Skin epidermis (tissue), 12 donors: ENCODE measurements at regions not wholly inside any gene's neighbourhood (a gene's known extent, or its start where the extent isn't known, plus 50 kb on each side); places are given as distances from the start of the nearest gene placed in this dataset.

Experiments used
- H3K27ac ChIP-seq, 21 experiments: fragments of 200-600 bp; sonication (generic) in 11 of 21; one replicate each; pipeline ENCODE4 v1.5.0; 2020; ENCODE audit warnings: mild to moderate bottlenecking in 3 of 21, inconsistent platforms in 2 of 21, moderate library complexity in 2 of 21
- H3K4me3 ChIP-seq, 7 experiments: fragments of 200-600 bp; sonication (generic) in 2 of 7; one replicate each; pipeline ENCODE4 v1.5.0; 2020; ENCODE audit warnings: inconsistent platforms in 2 of 7, mild to moderate bottlenecking in 2 of 7, moderate library complexity in 1 of 7

DNA sequence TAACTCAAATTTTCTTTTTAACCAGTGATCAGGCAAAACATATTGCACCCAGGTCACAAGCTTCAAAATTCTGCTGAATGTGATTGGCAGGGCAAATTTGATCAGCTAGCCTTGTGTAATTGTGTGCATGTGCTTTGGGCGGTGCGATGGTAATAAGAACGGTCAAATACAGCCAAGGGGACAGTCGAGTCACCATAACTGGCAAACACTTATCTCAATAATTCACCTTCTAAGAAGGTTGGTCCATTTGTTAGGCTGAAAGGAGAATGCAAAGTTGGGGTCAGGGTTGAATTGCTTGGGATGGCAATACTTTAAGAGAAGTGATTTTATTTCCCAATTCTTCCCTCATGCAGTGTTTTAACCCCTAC is 302.4 kb upstream of the PDZRN3 start:
- no peak overlapping the region for H3K4me3 ChIP-seq
- no peak overlapping the region for H3K27ac ChIP-seq

DNA sequence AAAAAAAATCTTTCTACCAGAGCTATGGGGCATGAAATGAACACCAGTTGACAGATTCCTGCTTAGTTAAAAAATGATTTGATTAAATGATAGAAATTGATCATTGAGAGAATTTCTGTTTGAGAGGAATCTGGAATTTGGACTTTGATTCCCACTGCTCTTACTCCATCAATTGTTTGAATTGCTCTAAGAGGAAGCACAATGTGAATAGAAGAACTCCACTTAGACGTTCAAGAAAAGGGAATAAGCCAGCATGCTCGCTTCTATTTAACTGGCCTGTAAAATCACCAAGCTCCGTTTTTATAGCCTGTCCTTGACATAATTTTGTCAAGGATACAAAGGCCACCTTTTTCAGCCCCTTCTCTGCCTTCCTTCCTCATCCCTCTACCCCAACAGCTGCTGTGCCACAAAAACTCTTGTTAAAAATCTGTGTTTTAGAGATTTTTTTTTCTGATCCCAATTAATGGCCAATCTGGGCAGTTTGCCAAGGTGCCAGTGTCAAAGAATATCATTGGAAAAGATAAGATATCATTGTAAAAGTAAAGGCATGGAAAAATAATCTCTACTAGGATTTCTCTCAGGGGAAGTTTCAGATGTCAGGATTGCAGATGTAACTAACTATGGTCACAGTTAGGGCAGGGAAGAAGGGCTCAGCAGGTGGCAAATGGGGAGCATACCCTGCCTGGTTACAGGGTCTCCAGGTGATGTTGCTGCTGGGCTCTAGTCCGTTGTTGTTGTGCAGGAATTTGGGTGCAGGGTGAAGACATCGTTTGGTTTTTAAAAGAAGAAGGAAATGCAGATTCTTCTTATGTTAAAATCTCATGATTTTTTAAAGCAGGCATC is 301.8 kb upstream of the PDZRN3 start:
- no peak overlapping the region for H3K4me3 ChIP-seq
- no peak overlapping the region for H3K27ac ChIP-seq

DNA sequence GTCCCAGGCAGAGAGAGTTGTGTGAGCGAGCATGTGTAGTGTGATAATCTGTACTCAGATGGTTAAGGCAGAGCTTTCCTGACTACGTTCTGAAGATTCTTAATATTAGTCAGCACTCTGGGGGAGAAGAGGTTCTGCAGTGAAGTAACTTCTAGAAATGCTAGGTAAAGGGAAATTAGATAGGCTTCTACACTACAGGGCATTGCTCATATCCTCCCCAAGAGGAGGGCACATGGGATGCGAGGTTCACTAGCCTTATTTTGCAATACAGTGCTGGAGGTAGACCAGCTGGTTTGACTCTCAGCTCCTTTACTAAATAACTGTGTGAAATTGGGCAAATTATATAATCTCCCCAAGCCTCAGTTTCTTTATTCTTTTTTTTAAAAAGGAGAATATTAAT is 300.3 kb upstream of the PDZRN3 start:
- Histone ChIP-seq H3K27ac (no peak overlapping the region), H3K4me3 (no peak overlapping the region)

DNA sequence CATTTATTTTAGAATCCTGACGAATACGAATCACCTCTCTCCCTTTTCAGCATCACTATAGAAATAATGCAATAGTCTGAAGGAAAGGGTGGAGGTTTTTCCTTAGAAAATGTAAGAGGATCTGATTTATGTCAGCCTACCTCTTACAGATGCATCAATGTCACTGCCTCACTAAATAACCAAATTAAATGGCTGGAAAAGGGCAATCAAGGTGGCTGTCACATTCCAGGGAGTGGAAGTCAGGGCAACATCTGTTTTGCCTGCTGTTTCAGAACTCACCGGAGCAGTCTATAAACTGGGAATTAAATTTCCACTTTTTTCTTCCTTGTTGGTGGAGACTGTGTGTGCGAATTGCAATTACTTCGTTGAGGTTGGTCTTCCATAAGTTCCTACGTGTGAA is 299.3 kb upstream of the PDZRN3 start:
- no peak overlapping the region for H3K4me3 ChIP-seq

DNA sequence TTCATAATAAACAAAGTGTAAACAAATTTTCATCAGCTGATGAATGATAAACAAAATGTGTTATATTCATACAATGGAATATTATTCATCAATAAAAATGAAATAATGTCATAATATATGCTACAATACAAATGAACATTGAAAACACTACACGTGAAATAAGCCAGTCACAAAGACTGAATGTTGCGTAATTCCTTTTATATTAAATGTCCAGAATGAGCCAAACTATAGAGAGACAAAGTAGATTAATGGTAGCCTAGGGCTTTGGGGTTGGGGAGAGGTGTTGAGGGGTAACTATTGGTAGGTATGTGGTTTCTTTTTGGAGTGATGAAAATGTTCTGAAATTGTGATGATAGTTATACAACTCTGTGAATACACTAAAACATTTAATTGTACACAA is 292.9 kb upstream of the PDZRN3 start:
- Histone ChIP-seq H3K27ac (no peak overlapping the region), H3K4me3 (no peak overlapping the region)

More for the DNA sequence above, 299.3 kb upstream of the PDZRN3 start:
- H3K27ac ChIP-seq, result no peak overlapping the region

DNA sequence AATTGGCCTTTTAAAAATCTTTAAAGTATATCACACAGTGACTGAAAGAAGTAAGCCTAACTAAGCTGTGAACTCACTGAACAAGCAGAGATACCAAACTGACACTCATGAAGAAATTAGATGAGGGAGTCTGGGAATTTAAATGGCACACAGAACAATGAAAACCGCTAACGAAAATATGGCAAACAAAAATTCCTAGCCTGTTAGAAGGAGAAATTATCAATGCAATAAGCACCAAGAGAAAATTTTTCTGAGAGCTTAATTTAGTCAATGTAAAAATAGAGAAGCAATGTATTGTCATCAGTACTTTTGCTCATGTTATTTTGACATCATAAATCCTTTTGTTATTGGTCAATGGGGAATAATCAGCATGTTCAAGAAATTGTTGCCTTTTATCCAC is 291.1 kb upstream of the PDZRN3 start:
- Histone ChIP-seq H3K27ac (no peak overlapping the region), H3K4me3 (no peak overlapping the region)

DNA sequence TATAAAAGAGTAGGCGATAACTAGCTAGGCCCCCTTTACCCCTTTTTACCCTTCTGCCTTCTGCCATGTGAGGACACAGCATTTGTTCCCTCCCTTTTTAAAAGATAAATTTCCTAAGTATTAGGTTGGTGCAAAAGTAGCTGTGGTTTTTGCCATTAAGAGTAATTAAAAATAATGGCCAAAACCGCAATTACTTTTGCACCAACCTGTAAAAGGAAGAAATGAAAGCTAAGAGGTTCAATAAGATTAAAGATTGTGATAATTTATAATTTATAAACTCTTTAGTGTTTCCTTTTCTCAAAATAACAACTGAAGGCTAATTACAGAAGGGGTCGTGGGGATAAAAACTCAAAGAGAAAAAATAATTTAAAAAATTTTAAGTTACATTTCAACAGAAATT is 283.5 kb upstream of the PDZRN3 start:
- no peak overlapping the region for H3K27ac ChIP-seq

GRCh38 chr3:73901686-73902085 is 276.9 kb upstream of the PDZRN3 start:
- Histone ChIP-seq H3K27ac (no peak overlapping the region), H3K4me3 (no peak overlapping the region)

More for the DNA sequence above, 283.5 kb upstream of the PDZRN3 start:
- no peak overlapping the region for H3K4me3 ChIP-seq

DNA sequence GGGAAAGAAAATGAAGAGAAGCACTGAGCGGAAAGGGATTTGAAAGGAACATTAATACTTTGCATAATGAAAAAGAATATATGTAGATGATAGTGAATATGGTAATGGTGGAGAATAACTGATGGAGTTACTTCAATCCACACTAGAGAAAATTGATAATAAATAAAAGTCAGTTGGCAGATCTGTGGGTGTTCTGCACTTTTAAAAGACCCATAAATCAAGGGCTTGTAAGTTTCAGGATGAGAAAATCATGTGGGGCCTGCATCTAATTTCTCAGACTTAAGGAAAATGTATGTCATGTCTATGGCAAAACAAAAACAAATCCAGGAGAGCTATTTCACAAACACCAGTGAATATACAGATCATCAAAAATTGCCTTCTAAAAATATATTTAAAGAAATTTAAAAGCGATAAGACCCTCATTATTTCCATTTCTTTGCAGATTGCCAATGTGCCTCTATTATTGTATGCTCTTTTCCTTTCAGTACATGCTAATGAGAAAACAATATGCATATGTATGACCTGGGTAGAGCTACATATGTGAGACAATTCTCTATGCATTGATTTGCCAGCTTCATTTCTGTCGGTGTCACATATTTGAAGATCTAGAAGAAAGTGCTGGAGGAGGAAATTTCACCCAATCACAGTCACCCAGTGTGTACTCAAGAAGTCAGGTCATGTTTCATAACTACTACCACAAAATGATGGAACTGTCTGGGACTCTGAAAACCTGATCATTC is 269.9 kb upstream of the PDZRN3 start:
- Histone ChIP-seq H3K27ac (no peak overlapping the region), H3K4me3 (no peak overlapping the region)

- H3K4me3 ChIP-seq, result no peak overlapping the region
- no peak overlapping the region for H3K27ac ChIP-seq
Observed at GRCh38 chr3:73893089-73893488, 268.3 kb upstream of the PDZRN3 start.

DNA sequence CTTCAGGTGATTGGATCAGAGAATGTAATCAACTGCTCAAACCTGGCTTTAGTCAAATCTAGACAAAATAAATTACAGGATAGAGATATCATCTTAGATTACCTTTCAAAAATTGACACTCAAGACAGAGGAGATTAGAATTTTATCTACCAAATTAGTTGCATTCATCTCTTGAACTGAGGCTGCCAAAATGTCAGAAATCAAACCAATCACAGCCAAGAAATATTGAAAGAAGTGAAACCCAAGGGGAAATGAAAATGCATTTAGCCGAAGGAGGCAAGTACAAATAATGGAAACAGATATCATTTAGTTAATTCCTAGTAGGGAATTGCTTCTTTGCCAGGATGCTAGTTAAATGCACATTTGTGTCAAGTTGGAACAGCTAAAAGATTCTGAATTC is 261.1 kb upstream of the PDZRN3 start:
- Histone ChIP-seq H3K4me3 (no peak overlapping the region), H3K27ac (no peak overlapping the region)

DNA sequence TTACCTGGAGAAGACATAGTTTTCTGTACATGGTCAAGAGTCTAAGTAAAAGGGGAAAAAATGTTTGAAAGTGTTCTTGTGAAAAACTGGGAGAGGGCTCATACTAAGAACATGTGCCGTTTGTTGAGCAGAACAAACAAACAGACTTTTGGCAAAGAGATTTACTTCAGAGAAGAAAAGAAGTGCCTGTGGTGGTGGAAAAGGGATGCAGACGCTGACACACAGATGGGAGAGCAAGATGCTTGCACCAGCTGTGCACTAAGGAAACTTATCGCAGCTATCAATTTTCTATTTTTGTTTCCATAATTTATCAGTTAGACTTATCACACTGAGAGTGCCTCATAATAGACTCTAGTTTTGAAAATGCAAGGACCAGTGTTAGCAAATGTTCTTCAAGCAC is 259.6 kb upstream of the PDZRN3 start:
- H3K27ac ChIP-seq, result no peak overlapping the region
- no peak overlapping the region for H3K4me3 ChIP-seq

DNA sequence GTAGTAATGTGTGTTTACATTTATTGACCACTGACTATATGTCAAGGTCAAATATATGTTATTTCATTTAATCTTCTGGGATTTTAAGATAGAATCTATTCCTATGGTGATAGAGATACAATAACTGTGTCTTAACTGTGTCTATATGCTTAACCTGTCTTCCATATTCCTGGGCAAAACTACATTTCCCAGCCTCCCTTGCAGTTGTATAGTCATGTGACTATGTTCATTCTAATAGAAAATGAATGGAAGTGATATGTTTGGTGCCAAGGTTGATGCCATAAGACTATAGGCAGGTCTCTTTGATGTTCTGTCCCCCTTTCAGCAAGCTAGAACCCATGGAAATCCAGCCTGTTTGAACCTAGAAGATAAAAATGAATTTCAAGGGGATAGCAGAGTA is 258.8 kb upstream of the PDZRN3 start:
- Histone ChIP-seq H3K4me3 (no peak overlapping the region), H3K27ac (no peak overlapping the region)

- Histone ChIP-seq H3K27ac (no peak overlapping the region), H3K4me3 (no peak overlapping the region)
Observed at GRCh38 chr3:73874606-73875369, 250.0 kb upstream of the PDZRN3 start.

GRCh38 chr3:73874161-73874560 is 249.4 kb upstream of the PDZRN3 start:
- H3K27ac ChIP-seq, result no peak overlapping the region

GRCh38 chr3:73868688-73869315 is 244.1 kb upstream of the PDZRN3 start:
- no peak overlapping the region for H3K27ac ChIP-seq
- no peak overlapping the region for H3K4me3 ChIP-seq

More at GRCh38 chr3:73874161-73874560, 249.4 kb upstream of the PDZRN3 start:
- H3K4me3 ChIP-seq, result no peak overlapping the region

GRCh38 chr3:73867524-73867923 is 242.8 kb upstream of the PDZRN3 start:
- H3K27ac ChIP-seq, result no peak overlapping the region
- no peak overlapping the region for H3K4me3 ChIP-seq

DNA sequence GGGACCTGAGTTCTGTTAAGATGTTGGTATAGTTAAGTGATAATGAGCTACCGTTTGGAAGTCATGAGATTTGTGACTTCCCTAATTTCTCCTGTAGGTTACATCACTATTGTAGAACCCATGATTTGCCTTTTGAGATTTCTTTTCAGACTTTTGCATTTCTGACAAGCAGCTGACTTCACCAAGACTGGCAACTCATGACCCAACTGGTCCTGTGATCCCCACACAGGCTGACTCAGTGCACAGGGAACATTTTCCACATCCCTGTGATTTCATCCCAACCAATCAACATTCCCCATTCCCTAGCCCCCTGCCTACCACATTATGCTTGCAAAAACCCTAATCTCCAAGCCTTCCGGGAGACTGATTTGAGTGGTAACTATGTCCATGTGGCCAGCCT is 242.1 kb upstream of the PDZRN3 start:
- no peak overlapping the region for H3K27ac ChIP-seq

GRCh38 chr3:73863546-73864079 is 238.9 kb upstream of the PDZRN3 start:
- no peak overlapping the region for H3K27ac ChIP-seq
- H3K4me3 ChIP-seq, result no peak overlapping the region

More for the DNA sequence above, 242.1 kb upstream of the PDZRN3 start:
- H3K4me3 ChIP-seq, result no peak overlapping the region

- Histone ChIP-seq H3K27ac (no peak overlapping the region), H3K4me3 (no peak overlapping the region)
Observed at GRCh38 chr3:73855813-73856212, 231.1 kb upstream of the PDZRN3 start.
